NOMO-1 treated with DMSO at 0.1 percent for 48 hours (cell line): ENCODE measurements at regions not wholly inside any gene's neighbourhood (a gene's known extent, or its start where the extent isn't known, plus 50 kb on each side); places are given as distances from the start of the nearest gene placed in this dataset.

Source experiments
- DNase-seq: peaks from one replicate; lab custom pipeline; 2025; ENCODE audit not compliant: unreplicated experiment; lab: John Stamatoyannopoulos, UW

GRCh38 chr6:134744301-134744700 is 205.6 kb downstream of the ALDH8A1 start:
- DNase-seq, result no peak

GRCh38 chr6:134741200-134741536 is 208.7 kb downstream of the ALDH8A1 start:
- DNase-seq, result no peak

GRCh38 chr6:134740473-134741199 is 209.3 kb downstream of the ALDH8A1 start:
- DNase-seq, result no peak

DNA sequence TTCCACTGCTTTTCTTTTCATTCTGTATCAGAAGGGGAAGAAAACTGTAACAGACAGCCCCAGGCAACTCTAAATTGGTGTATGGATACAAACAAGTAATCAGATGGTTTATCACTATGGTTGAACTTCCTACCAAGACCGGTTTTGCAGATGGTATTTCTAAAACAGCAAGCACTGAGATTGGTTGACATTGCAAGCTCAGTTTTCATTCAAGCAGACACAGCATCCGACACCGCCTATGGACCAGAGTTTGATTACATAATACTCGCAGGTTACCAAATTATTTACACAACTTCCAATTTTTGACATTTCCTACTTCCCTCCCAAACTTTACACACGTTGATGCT is 209.9 kb downstream of the ALDH8A1 start:
- no peak for DNase-seq

GRCh38 chr6:134739299-134740026 is 210.4 kb downstream of the ALDH8A1 start:
- DNase-seq, result no peak

DNA sequence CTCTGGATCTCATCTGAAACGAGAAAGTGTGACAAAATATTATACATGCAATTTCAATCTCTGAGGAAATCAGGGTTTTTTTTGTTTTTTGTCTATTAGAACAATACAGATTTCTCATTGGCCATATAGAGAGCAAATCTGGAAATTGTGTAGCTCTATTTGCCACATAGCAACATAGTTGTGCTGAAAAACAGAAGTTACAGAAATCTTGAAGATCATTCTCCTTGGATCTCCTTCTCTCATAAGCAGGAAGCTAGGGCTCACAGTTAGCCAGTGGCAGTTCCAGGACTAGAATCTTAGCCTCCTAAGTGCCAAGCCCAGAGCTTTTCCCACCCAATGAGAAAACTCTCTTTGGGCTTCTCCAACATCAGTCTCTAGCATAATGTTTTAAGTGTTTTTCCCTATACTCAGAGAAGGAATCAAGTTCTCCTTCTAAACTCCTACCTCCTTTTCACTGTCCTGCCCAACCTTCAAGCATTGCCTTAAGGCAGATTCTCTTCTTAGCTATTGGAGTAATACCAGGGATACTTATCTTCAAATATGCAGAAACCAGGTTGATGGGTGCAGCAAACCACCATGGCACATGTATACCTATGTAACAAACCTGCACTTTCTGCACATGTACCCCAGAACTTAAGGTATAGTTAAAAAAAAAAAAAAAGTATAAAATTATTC is 211.6 kb downstream of the ALDH8A1 start:
- DNase-seq, result no peak

GRCh38 chr6:134735461-134735860 is 214.4 kb downstream of the ALDH8A1 start:
- no peak for DNase-seq

DNA sequence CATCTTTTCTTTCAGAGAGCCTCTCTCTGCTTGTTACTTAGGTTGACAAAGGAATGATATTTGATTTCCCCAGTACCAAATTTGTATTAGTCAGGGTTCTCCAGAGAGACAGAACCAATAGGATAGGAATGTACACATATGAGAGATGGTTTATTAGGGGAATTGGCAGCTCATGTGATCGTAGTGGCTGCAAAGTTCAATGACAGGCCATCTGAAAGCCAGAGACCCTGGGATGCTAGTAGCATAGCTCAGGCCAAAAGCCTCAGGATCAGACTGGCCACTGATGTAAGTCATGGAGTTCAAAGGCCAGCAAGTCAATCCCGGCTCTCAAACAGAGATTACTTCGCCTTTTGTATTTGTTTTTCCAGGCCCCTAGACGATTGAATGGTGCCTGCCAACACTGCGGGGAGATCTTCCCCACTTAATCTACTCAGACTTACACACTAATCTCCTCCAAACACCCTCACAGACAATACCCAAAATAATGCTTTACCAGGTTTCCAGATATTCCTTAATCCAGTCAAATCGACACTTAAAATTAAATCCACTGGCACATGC is 215.5 kb downstream of the ALDH8A1 start:
- DNase-seq, result no peak

DNA sequence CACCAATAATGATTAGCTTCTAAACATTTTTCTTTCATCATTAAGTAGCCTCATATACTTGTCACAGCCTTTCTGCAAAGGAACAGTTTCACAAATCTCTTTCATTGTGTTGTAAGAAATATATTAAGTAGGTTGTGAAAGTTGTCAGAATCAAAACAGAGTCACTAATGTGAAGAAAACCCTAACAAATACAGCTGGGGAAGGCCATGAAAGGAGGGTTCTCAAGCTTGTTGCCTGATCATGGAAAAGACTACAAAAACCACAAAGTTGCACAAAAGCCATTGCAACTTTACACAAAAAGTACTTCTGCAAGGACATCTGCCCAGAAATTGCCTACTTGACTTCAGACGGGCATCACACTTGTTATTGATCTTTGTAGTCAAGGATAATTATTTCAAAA is 216.1 kb downstream of the ALDH8A1 start:
- peak; percentile 52 for DNase-seq

GRCh38 chr6:134732763-134733162 is 217.1 kb downstream of the ALDH8A1 start:
- no peak for DNase-seq

- no peak for DNase-seq
Measured at GRCh38 chr6:134731615-134732014, 218.3 kb downstream of the ALDH8A1 start.

GRCh38 chr6:134730013-134730412 is 219.9 kb downstream of the ALDH8A1 start:
- no peak for DNase-seq

DNA sequence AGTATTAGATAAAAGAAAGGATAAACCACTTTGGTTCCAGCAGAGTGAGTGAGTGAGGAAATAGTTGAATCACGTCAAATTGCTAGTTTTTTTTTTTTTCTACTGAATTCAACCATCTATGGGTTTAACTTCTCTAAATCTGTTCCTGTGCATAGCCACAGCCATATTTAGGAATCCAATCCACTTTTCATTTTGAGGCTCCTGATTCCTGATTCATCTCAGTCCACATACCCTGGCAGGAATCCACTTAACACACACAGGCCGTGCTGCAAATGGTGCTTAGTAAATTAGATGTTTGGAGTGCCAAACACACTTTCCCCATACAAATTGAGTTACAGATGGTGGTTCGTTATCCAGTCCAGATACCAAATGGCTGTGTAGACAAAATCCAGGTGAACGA is 220.3 kb downstream of the ALDH8A1 start:
- DNase-seq, result no peak

- DNase-seq, result no peak
Measured at GRCh38 chr6:134727081-134727480, 222.8 kb downstream of the ALDH8A1 start.

- no peak for DNase-seq
Measured at GRCh38 chr6:134725590-134725989, 224.3 kb downstream of the ALDH8A1 start.

- peak; percentile 73 for DNase-seq
Measured at GRCh38 chr6:134724771-134725340, 225.0 kb downstream of the ALDH8A1 start.

- DNase-seq, result no peak
Measured at GRCh38 chr6:134723081-134723871, 226.6 kb downstream of the ALDH8A1 start.

DNA sequence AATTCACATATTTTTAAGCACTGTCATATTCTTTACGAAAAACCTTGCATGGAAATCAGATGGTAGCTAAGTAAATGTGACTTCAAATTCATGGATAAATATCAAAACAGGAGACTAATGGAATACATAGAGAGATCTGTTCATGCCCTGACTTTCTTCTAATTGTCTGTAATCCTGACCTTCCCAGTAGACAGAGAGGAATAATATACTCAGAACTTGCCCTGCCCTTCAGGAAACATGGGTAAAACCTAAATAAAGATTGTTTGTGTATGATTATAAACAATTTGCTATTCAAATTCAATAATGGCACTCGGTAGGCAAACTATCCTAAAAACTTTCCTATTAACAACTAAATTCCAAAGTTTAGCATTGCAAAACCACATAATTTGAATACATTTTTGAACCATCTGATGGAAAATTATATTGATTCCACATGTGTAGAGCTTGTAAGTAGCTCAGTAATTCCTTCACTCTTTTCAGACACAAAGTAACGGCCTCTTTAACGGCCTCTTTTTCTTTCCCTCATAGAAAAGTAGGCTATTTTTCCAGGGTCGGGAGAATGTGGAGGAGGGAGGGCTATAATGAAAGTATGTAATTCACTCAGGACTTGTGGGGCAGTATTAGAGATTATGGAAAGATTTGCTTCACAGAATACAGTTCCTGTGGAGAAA is 227.6 kb downstream of the ALDH8A1 start:
- no peak for DNase-seq

- no peak for DNase-seq
Measured at GRCh38 chr6:134721060-134721405, 228.9 kb downstream of the ALDH8A1 start.

- DNase-seq, result peak; percentile 69
Measured at GRCh38 chr6:134720353-134721059, 229.4 kb downstream of the ALDH8A1 start.
